Sigmoid colon (tissue), 4 donors: ENCODE measurements at regions not wholly inside any gene's neighbourhood (a gene's known extent, or its start where the extent isn't known, plus 50 kb on each side); places are given as distances from the start of the nearest gene placed in this dataset.

Experiments
- CTCF ChIP-seq, 4 experiments: fragments of 450-650 bp in 3 of 4; fragments of 200-600 bp in 1 of 4; IDR thresholded peaks; one replicate each; pipeline ENCODE4 v1.5.1; 2016 to 2019; ENCODE audit warnings: antibody characterized with exemption in 4 of 4, mild to moderate bottlenecking in 3 of 4, moderate library complexity in 2 of 4
- EP300 ChIP-seq, 4 donors: sonication (generic); formaldehyde crosslinking; IDR thresholded peaks; one replicate each; pipeline ENCODE4 v1.6.1; 2017; ENCODE audit warnings: antibody characterized with exemption in 4 of 4
- POLR2A ChIP-seq, 2 donors: fragments of 450-650 bp; IDR thresholded peaks; one replicate each; pipeline ENCODE4 v1.6.1; 2016; ENCODE audit warnings: antibody characterized with exemption in 2 of 2, mild to moderate bottlenecking in 2 of 2, moderate library complexity in 2 of 2
- POLR2AphosphoS5 ChIP-seq, 4 donors: sonication (generic); formaldehyde crosslinking; IDR thresholded peaks; one replicate each; pipeline ENCODE4 v1.6.1; 2017; ENCODE audit warnings: antibody characterized with exemption in 4 of 4

GRCh38 chr13:50403311-50403710, 388.1 kb downstream of the KCNRG start:
- no peak for TF ChIP-seq CTCF (IDR thresholded peaks at IDR 0.05)
- TF ChIP-seq POLR2A (IDR thresholded peaks at IDR 0.05), result no peak
- TF ChIP-seq EP300 (IDR thresholded peaks at IDR 0.05), result no peak
- no peak for TF ChIP-seq POLR2AphosphoS5 (IDR thresholded peaks at IDR 0.05)
